SU-DHL-6 (cell line): ENCODE measurements at regions not wholly inside any gene's neighbourhood (a gene's known extent, or its start where the extent isn't known, plus 50 kb on each side); places are given as distances from the start of the nearest gene placed in this dataset.

Experiments
- CTCF ChIP-seq: fragments of 200-600 bp; sonication (generic); IDR thresholded peaks from one replicate; pipeline ENCODE4 v1.5.1; 2017; ENCODE audit warnings: antibody characterized with exemption, mild to moderate bottlenecking, low read length, moderate library complexity; ENCODE audit not compliant: insufficient read depth, poor library complexity, severe bottlenecking
- EZH2phosphoT487 ChIP-seq: fragments of 200-600 bp; sonication (generic), shearing (Covaris generic); conservative IDR thresholded peaks from 2 replicates; pipeline ENCODE4 v1.6.1; 2018; ENCODE audit warnings: mild to moderate bottlenecking, antibody characterized with exemption, low read length, moderate library complexity, mixed read lengths

DNA sequence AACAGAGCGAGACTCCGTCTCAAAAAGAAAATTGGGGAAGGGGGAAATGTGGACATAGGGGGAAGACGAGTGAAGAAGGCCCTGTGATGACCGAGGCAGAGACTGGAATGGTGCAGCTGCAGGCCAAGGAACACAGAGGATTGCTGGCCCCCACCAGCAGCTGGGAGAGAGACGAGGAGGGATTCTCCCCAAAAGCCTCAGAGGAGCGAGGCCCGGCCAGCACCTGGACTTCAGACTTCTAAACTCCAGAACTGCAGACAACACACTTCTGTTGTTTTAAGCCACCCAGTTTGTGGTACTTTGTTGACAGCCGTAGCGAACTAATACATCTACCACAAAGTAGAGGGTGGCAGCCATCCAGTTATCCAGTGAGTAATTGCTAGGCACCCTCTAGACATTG is 124.6 kb downstream of the ATPSCKMT start:
- TF ChIP-seq CTCF = no peak
- TF ChIP-seq EZH2phosphoT487 = no peak
